ENCODE measurements at regions not wholly inside any gene's neighbourhood (a gene's known extent, or its start where the extent isn't known, plus 50 kb on each side); places are given as distances from the start of the nearest gene placed in this dataset.

- TF ChIP-seq CTCF (conservative IDR thresholded peaks at IDR 0.05) = no peak
- no peak for TF ChIP-seq ZFX (IDR thresholded peaks at IDR 0.05)
Measured at GRCh38 chr2:226333388-226333787, 466.2 kb downstream of the IRS1 start.
